GM12878 (cell line): ENCODE measurements at regions not wholly inside any gene's neighbourhood (a gene's known extent, or its start where the extent isn't known, plus 50 kb on each side); places are given as distances from the start of the nearest gene placed in this dataset.

ENCODE experiments used
- ATAC-seq: fragments of 200-7000 bp; cut with Tn5 transposase; 3 replicates; pipeline ENCODE4 v1.9.1; 2020; ENCODE audit warnings: mild to moderate bottlenecking, moderate library complexity
- BruUV-seq: library from RNA; stranded (reverse); fragments of 400-500 nt; replicated peaks from 2 replicates; lab custom pipeline; 2021; lab: Mats Ljungman, UMichigan
- CTCF ChIA-PET: fragments of 300-600 bp; sonication (Branson Sonifier 250); formaldehyde crosslinking; extraction: SDS; loops from one replicate; lab custom pipeline; 2021; ENCODE audit warnings: inconsistent platforms; lab: Yijun Ruan, JAX
- POLR2A ChIA-PET: fragments of 350-600 bp; formaldehyde crosslinking; extraction: SDS; loops from one replicate; lab custom pipeline; 2021; ENCODE audit warnings: inconsistent platforms; lab: Charles Lee
- RAD21 ChIA-PET: fragments of 300-600 bp; sonication (Branson Sonifier 250); formaldehyde crosslinking; loops from one replicate; lab custom pipeline; 2023; ENCODE audit warnings: antibody characterized with exemption; ENCODE audit not compliant: unreplicated experiment; lab: Charles Lee
- SMC1A ChIA-PET: fragments of 300-600 bp; sonication (Branson Sonifier 250); formaldehyde crosslinking; loops from one replicate; lab custom pipeline; 2023; ENCODE audit not compliant: unreplicated experiment, uncharacterized antibody; lab: Charles Lee
- DNase-seq: peaks from one replicate; pipeline ENCODE4 v3.0.0-alpha.2; 2011; ENCODE audit warnings: low read depth, low spot score
- FAIRE-seq: peaks from 3 replicates; lab custom pipeline; 2011; peaks lifted over from hg19 to GRCh38; lab: Jason Lieb, UNC
- H2AFZ ChIP-seq: 2 replicates; pipeline ENCODE4 v1.6.0; 2011; ENCODE audit warnings: low read depth, low read length, control low read depth; ENCODE audit not compliant: control insufficient read depth
- H3K27ac ChIP-seq: 2 replicates; pipeline ENCODE4 v1.5.1; 2011; ENCODE audit warnings: control low read depth; ENCODE audit not compliant: control insufficient read depth, insufficient read depth
- H3K27me3 ChIP-seq, 2 experiments: replicated peaks in 1 of 2; 2 replicates each; pipeline versions ENCODE4 v1.6.0 to v1.6.1; 2011; ENCODE audit warnings: low read length in 1 of 2; ENCODE audit not compliant: control insufficient read depth in 2 of 2, insufficient read depth in 2 of 2
- H3K36me3 ChIP-seq, 2 experiments: 2 replicates each; pipeline ENCODE4 v1.5.1; 2011; ENCODE audit warnings: low read length in 1 of 2; ENCODE audit not compliant: control insufficient read depth in 2 of 2, insufficient read depth in 2 of 2
- H3K4me1 ChIP-seq: 2 replicates; pipeline ENCODE4 v1.6.1; 2011; ENCODE audit warnings: mild to moderate bottlenecking, low read length, moderate library complexity, mixed read lengths; ENCODE audit not compliant: control insufficient read depth, insufficient read depth
- H3K4me2 ChIP-seq: 2 replicates; pipeline ENCODE4 v1.6.0; 2011; ENCODE audit warnings: control low read depth; ENCODE audit not compliant: control insufficient read depth, insufficient read depth
- H3K4me3 ChIP-seq: fragments of 200-600 bp; sonication (generic); 2 replicates; pipeline ENCODE4 v1.5.1; 2016
- H3K79me2 ChIP-seq: 2 replicates; pipeline ENCODE4 v1.6.0; 2011; ENCODE audit warnings: low read length; ENCODE audit not compliant: control insufficient read depth, insufficient read depth
- H3K9ac ChIP-seq: 2 replicates; pipeline ENCODE4 v1.8.0; 2011; ENCODE audit warnings: low read length, control low read depth, mixed read lengths; ENCODE audit not compliant: control insufficient read depth, insufficient read depth
- H3K9me3 ChIP-seq: replicated peaks from 3 replicates; pipeline ENCODE4 v1.5.1; 2011; ENCODE audit warnings: mild to moderate bottlenecking, low read length; ENCODE audit not compliant: control insufficient read depth, insufficient read depth
- H4K20me1 ChIP-seq: 2 replicates; pipeline ENCODE4 v1.6.0; 2011; ENCODE audit not compliant: control insufficient read depth, insufficient read depth
- BCLAF1 ChIP-seq: fragments of 450-650 bp; IDR thresholded peaks from 2 replicates; pipeline ENCODE4 v1.6.1; 2017; ENCODE audit warnings: antibody characterized with exemption, mild to moderate bottlenecking, moderate library complexity
- EED ChIP-seq: sonication (generic); IDR thresholded peaks from 2 replicates; pipeline ENCODE4 v1.6.1; 2016; ENCODE audit warnings: antibody characterized with exemption, low read depth
- FOXK2 ChIP-seq: fragments of 450-650 bp; IDR thresholded peaks from 2 replicates; pipeline ENCODE4 v1.6.1; 2017; ENCODE audit warnings: mild to moderate bottlenecking, moderate library complexity
- GABPA ChIP-seq: IDR thresholded peaks from 2 replicates; pipeline ENCODE4 v1.6.1; 2014; ENCODE audit warnings: antibody characterized with exemption, low read depth, mild to moderate bottlenecking, inconsistent platforms
- IKZF1 ChIP-seq: fragments of 450-650 bp; conservative IDR thresholded peaks from 2 replicates; pipeline ENCODE4 v1.6.1; 2017; ENCODE audit warnings: antibody characterized with exemption, mild to moderate bottlenecking
- MEF2A ChIP-seq: IDR thresholded peaks from 2 replicates; pipeline ENCODE4 v1.6.1; 2011; ENCODE audit warnings: low read depth, mild to moderate bottlenecking, low read length, moderate library complexity; ENCODE audit not compliant: insufficient read depth
- MTA2 ChIP-seq: fragments of 450-650 bp; IDR thresholded peaks from 2 replicates; pipeline ENCODE4 v1.6.1; 2016; ENCODE audit warnings: low read depth, mild to moderate bottlenecking, moderate library complexity
- NR2F1 ChIP-seq: fragments of 450-650 bp; conservative IDR thresholded peaks from 2 replicates; pipeline ENCODE4 v1.6.1; 2017; ENCODE audit warnings: mild to moderate bottlenecking
- PBX3 ChIP-seq: IDR thresholded peaks from 2 replicates; pipeline ENCODE4 v1.6.1; 2011; ENCODE audit warnings: mild to moderate bottlenecking, low read depth, low read length, moderate library complexity; ENCODE audit not compliant: insufficient replicate concordance
- SKIL ChIP-seq: fragments of 450-650 bp; IDR thresholded peaks from 2 replicates; pipeline ENCODE4 v1.6.1; 2017; ENCODE audit warnings: mild to moderate bottlenecking, low read depth, inconsistent platforms; ENCODE audit not compliant: poor library complexity, severe bottlenecking
- SMAD5 ChIP-seq: IDR thresholded peaks from 2 replicates; pipeline ENCODE4 v1.6.1; 2016; ENCODE audit warnings: antibody characterized with exemption, low read depth
- SREBF1 ChIP-seq: IDR thresholded peaks from 2 replicates; pipeline ENCODE4 v1.6.1; 2012; ENCODE audit warnings: mild to moderate bottlenecking, low read length
- USF1 ChIP-seq: IDR thresholded peaks from 2 replicates; pipeline ENCODE4 v1.6.1; 2011; ENCODE audit warnings: borderline replicate concordance, low read depth, mild to moderate bottlenecking, moderate library complexity, mixed read lengths, low read length; ENCODE audit not compliant: insufficient read depth; ENCODE audit errors: extremely low read length
- YBX1 ChIP-seq: fragments of 450-650 bp; IDR thresholded peaks from 2 replicates; pipeline ENCODE4 v1.6.1; 2016; ENCODE audit warnings: antibody characterized with exemption
- WGBS: methylation state at CpG from one replicate; pipeline ENCODE4 v1.1.6; 2016; ENCODE audit warnings: low lambda C conversion rate; ENCODE audit not compliant: insufficient replicate concordance, insufficient coverage; ENCODE audit errors: missing lambda C conversion rate; 5-methylcytosine and 5-hydroxymethylcytosine counted together
- in situ Hi-C: fragments of 300-500 bp; cut with MboI; formaldehyde crosslinking; loops from 9 replicates; pipeline ENCODE4 v1.14.3; 2018; ENCODE audit warnings: mixed read lengths
- intact Hi-C: fragments of 100-400 bp; cut with micrococcal nuclease; formaldehyde crosslinking; loops from one replicate; pipeline ENCODE4 v1.14.2; 2022; ENCODE audit not compliant: unreplicated experiment

- H3K36me3 ChIP-seq, result no peaks in the 10 kb centered on the region
- POLR2A ChIA-PET, result no interaction called here
- FAIRE-seq, result no peak
- intact Hi-C loops (no loop called here), in situ Hi-C loops (no loop called here)
- WGBS, result 27% methylated on average over 4 of the region's 4 CpGs
- H3K9ac ChIP-seq, result no peak overlapping the region
- H3K27me3 ChIP-seq, result peaks cover 0 to 2% of the 10 kb centered on the region in 2 experiments; a peak in 1 of 4 replicates
- RAD21 ChIA-PET, result no interaction called here
- no peak for ATAC-seq
- no peaks in the 10 kb centered on the region for H3K79me2 ChIP-seq
- H3K4me2 ChIP-seq, result no peak overlapping the region
- no TSS peak for BruUV-seq
- H3K9me3 ChIP-seq, result no peaks in the 10 kb centered on the region
- no peaks in the 10 kb centered on the region for H4K20me1 ChIP-seq
- no peak overlapping the region for H3K27ac ChIP-seq
- no peak overlapping the region for H2AFZ ChIP-seq
- CTCF ChIA-PET, result interaction anchor here (0.6 to 5.1 kb wide), 4 partner anchors 11 to 709 kb away, joined by 3 to 37 read pairs (median 6); no protein-coding TSS in a partner anchor
- H3K4me1 ChIP-seq, result no peaks in the 10 kb centered on the region
- H3K4me3 ChIP-seq, result no peak overlapping the region
- SMC1A ChIA-PET, result interaction anchor here (0.5 to 2.6 kb wide), 3 partner anchors 11 to 1261 kb away, joined by 3 to 11 read pairs (median 4); no protein-coding TSS in a partner anchor
- no peak for DNase-seq
- TF ChIP-seq FOXK2 (no peak), SKIL (no peak), SREBF1 (no peak), YBX1 (no peak), NR2F1 (no peak), BCLAF1 (no peak), EED (no peak), GABPA (no peak), MEF2A (no peak), SMAD5 (no peak), MTA2 (no peak), USF1 (no peak), PBX3 (no peak), IKZF1 (no peak)
Observed at GRCh38 chr2:158743466-158743865, 51.7 kb upstream of the DAPL1 start.
